ENCODE measurements at regions not wholly inside any gene's neighbourhood (a gene's known extent, or its start where the extent isn't known, plus 50 kb on each side); places are given as distances from the start of the nearest gene placed in this dataset.

- no TSS peak for BruUV-seq (replicated peaks)
- WGBS (ENCODE audit: insufficient coverage, low coverage, missing lambda C conversion rate) = 0% methylated on average over 5 of the region's 5 CpGs
- no peaks in the 10 kb centered on the region for H3K9me3 ChIP-seq (replicated peaks; ENCODE audit: control insufficient read depth, insufficient read depth, low read depth, low read length)
Measured at GRCh38 chr15:98040146-98040545, 79.6 kb downstream of the ARRDC4 start.

GRCh38 chr15:98043160-98044014 lies 82.9 kb downstream of the ARRDC4 start:
- no peak overlapping the region for H3K27ac ChIP-seq (ENCODE audit: extremely low read depth, low read depth, low read length)
- H3K9ac ChIP-seq (ENCODE audit: insufficient read depth in 1 of 2, low read depth in 2 of 2, low read length in 2 of 2) = no peak overlapping the region
- H4K20me1 ChIP-seq (replicated peaks; ENCODE audit: control insufficient read depth, insufficient read depth, low read length) = no peaks in the 10 kb centered on the region
- H3K36me3 ChIP-seq (ENCODE audit: control insufficient read depth, insufficient read depth, low read length) = no peaks in the 10 kb centered on the region
- DNase-seq (ENCODE audit: extremely low read depth in 1 of 4, low spot score in 3 of 4) (peak in 1 of 4 experiments; percentile 4), FAIRE-seq (no peak), ATAC-seq (0 out of 3 replicates have a peak, but pooled peaks have one; percentile 37)
- H3K9me3 ChIP-seq (replicated peaks; ENCODE audit: control insufficient read depth, insufficient read depth, low read depth, low read length) = no peaks in the 10 kb centered on the region
- H3K4me3 ChIP-seq = no peak overlapping the region
- no peak overlapping the region for H2AFZ ChIP-seq (ENCODE audit: low read depth, low read length)
- no peak overlapping the region for H3K4me2 ChIP-seq (ENCODE audit: insufficient read depth, low read length)
- no TSS peak for BruUV-seq (replicated peaks)
- H3K27me3 ChIP-seq (ENCODE audit: control insufficient read depth in 2 of 2, insufficient read depth in 2 of 2, low read length in 2 of 2) = peaks cover 0 to 6% of the 10 kb centered on the region in 2 experiments; a peak in 3 of 5 replicates
- ChIA-PET POLR2A (interaction anchor here (0.6 to 0.8 kb wide), 3 partner anchors 9 to 241 kb away, joined by 3 to 4 read pairs (median 3); no protein-coding TSS in a partner anchor), CTCF (ENCODE audit: low intra/inter-chr PET ratio) (interaction anchor here (1.7 kb wide), 1 partner anchor 134 kb away, joined by 4 read pairs; no protein-coding TSS in a partner anchor)
- H3K4me1 ChIP-seq (replicated peaks in 1 of 2; ENCODE audit: control insufficient read depth in 2 of 2, insufficient read depth in 2 of 2, low read length in 2 of 2) = no peaks in the 10 kb centered on the region
- in situ Hi-C loops (cut with MboI) = no loop called here
- WGBS (ENCODE audit: insufficient coverage, low coverage, missing lambda C conversion rate) = under 1% methylated on average over 23 of the region's 23 CpGs
- no peaks in the 10 kb centered on the region for H3K79me2 ChIP-seq (ENCODE audit: control insufficient read depth, insufficient read depth, low read length)
- no peaks in the 10 kb centered on the region for H3K9me1 ChIP-seq (ENCODE audit: control insufficient read depth, insufficient read depth, low read length)
- intact Hi-C loops (cut with micrococcal nuclease) = loop anchor here (5.0 kb wide), 1 partner anchor 136 kb away; no protein-coding TSS in a partner anchor
- TF ChIP-seq CTCF (IDR thresholded peaks at IDR 0.05 in 2 of 3, conservative IDR thresholded peaks at IDR 0.05 in 1 of 3; ENCODE audit: insufficient read depth in 2 of 3, low read depth in 1 of 3, low read length in 3 of 3) (peak in 2 of 3 experiments; percentile 10 to 21; a peak in 1 of 6 replicates), PYGO2 (tag; IDR thresholded peaks at IDR 0.05) (no peak)

More at GRCh38 chr15:98040146-98040545, 79.6 kb downstream of the ARRDC4 start:
- 0 out of 2 replicates have a peak, but pooled peaks have one; percentile 18 for TF ChIP-seq RFX1 (IDR thresholded peaks at IDR 0.05)
- no peak for TF ChIP-seq SMC3 (conservative IDR thresholded peaks at IDR 0.05; ENCODE audit: insufficient read depth, low read depth, low read length)
- Histone ChIP-seq H3K79me2 (ENCODE audit: control insufficient read depth, insufficient read depth, low read length) (no peaks in the 10 kb centered on the region), H2AFZ (ENCODE audit: low read depth, low read length) (no peak overlapping the region), H4K20me1 (replicated peaks; ENCODE audit: control insufficient read depth, insufficient read depth, low read length) (no peaks in the 10 kb centered on the region), H3K4me3 (no peak overlapping the region), H3K4me2 (ENCODE audit: insufficient read depth, low read length) (no peak overlapping the region), H3K27ac (ENCODE audit: extremely low read depth, low read depth, low read length) (no peak overlapping the region), H3K9ac (ENCODE audit: insufficient read depth in 1 of 2, low read depth in 2 of 2, low read length in 2 of 2) (no peak overlapping the region), H3K27me3 (ENCODE audit: control insufficient read depth in 2 of 2, insufficient read depth in 2 of 2, low read length in 2 of 2) (peaks cover 0 to 6% of the 10 kb centered on the region in 2 experiments; a peak in 3 of 5 replicates), H3K4me1 (replicated peaks in 1 of 2; ENCODE audit: control insufficient read depth in 2 of 2, insufficient read depth in 2 of 2, low read length in 2 of 2) (no peaks in the 10 kb centered on the region), H3K9me1 (ENCODE audit: control insufficient read depth, insufficient read depth, low read length) (no peaks in the 10 kb centered on the region), H3K36me3 (ENCODE audit: control insufficient read depth, insufficient read depth, low read length) (no peaks in the 10 kb centered on the region)
- POLR2A ChIA-PET = no interaction called here
- in situ Hi-C loops (cut with MboI) (no loop called here), intact Hi-C loops (cut with micrococcal nuclease) (loop anchor here (5.0 kb wide), 1 partner anchor 133 kb away; no protein-coding TSS in a partner anchor)
- CTCF ChIA-PET (ENCODE audit: low intra/inter-chr PET ratio) = no interaction called here
- FAIRE-seq (no peak), ATAC-seq (no peak), DNase-seq (ENCODE audit: extremely low read depth in 1 of 4, low spot score in 3 of 4) (no peak)
